ENCODE measurements at regions not wholly inside any gene's neighbourhood (a gene's known extent, or its start where the extent isn't known, plus 50 kb on each side); places are given as distances from the start of the nearest gene placed in this dataset.

DNA sequence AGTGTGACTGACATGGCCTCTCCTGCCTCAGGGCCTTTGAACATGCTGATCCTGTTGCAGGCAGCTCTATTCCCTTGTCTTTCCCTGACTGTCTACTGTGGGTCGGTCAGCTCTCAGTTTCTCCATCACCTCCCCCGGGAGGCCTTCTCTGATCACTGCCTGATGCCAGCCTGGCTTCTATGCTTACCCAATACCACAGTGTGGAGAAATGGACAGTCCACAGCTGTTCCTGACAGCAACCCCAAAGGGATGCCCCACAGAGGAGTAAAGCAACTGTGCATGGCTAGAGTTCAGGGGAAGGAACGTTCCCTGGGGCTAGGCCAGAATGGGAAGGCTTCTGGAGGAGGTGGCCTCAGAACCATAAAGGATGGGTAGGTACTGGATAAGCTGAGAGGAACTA lies 354.3 kb downstream of the MIAT start:
- DNase-seq, result no peak

DNA sequence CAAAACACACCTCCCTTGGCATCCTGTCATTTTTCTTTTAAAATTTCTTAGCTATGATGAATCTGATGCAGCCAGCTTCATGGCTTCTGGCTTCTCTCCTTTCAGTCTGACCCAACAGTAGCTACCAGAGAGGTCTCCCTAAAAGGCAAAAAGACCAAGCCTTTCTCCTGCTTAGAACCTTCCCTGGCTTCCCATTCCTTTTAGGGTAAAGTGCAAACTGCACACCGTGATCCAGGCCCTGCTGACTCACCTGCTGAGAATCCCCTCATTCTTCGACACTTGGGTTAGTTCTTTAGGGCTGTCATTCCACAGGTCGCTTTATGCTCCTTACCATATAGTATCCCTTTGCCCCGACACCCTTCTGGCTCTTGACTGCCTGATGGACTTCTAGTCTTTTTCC lies 362.4 kb downstream of the MIAT start:
- DNase-seq, result no peak

DNA sequence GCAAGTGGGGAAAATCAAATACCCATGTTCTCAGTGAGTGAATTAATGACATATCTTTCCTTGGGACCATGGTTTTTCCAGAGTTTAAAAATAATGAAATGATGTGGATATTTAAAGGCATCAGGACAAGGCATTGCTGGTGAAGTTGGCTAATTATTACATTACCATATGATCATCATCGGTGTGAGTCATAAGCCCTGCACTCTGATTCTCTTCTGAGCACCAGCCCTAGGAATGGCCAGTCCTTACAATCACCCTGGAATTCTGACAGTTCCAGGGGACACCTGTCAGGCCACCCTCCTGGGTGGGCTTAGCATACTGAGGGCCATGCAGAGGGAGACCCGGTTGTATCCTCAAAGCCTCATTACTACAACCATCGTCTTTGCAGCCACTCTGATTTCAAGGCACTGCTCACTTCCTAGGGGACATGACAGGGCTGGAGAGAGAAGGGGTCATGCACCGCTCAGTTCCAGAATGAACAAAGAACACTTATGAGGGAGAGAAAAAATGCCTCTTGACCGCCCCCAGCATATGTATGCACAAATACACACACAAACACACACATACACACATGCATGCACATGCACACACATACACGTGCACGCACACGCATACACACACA lies 365.0 kb downstream of the MIAT start:
- DNase-seq, result no peak

DNA sequence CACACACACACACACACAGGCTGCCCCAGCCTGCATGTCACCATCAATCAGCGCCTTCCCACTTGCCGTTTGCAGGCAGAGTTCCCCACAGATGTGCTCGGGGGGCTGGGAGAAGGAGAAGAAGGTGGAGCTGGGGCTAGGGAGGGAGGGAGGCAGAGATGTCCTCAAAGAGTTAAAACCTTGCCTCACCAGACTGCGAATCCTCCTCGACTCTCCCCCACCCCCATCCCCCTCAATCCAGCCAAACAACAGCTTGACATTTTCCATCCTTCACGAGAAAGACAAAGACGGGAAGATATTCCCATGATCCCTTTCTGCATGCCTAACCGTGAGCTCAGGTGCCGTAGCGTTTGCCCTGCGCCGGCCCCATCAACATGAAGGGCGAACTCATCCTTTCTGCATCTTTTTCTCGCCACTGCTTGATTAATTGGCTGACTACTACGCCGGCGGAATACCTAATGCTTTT lies 365.5 kb downstream of the MIAT start:
- DNase-seq, result no peak

DNA sequence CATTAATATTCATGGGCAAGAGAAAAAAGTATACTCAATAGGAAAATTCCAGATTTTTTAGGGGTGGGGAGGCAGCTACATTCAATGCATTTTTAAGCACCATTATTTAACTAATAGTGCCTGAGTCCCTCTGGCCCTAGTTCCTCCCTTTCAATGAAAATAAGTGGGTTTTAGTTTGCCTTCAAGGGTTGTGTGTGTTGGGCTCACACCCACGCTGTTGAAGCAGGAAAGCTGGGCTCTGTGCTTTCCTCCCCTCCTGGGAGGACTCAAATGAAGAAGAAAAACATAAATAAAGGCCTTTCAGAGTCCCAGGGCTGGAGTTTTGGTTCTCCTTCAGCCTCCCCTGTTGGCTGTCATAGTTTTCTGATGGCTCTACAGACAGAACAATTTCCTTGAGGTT lies 366.2 kb downstream of the MIAT start:
- DNase-seq, result no peak

DNA sequence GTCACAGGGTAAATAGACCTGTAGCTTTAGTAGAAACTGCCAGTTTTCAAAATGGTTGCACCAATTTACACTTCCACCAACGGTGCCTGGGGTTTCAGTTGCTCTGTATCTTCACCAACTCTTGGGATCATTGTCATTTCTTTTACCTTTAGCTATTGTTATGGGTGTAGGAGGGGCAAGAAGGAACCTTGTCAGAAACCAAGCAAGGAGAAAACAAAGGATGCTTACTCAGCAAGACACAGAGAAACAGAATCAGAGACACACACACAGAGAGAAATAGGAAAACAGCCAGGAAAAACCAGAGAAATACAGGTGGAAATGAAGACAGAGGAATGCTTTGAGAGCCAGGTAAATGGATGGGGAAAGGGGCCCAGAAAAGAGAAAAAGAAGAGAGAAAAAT lies 367.6 kb downstream of the MIAT start:
- no peak for DNase-seq

GRCh38 chr22:27028093-27028492 lies 370.7 kb downstream of the MIAT start:
- DNase-seq, result no peak

DNA sequence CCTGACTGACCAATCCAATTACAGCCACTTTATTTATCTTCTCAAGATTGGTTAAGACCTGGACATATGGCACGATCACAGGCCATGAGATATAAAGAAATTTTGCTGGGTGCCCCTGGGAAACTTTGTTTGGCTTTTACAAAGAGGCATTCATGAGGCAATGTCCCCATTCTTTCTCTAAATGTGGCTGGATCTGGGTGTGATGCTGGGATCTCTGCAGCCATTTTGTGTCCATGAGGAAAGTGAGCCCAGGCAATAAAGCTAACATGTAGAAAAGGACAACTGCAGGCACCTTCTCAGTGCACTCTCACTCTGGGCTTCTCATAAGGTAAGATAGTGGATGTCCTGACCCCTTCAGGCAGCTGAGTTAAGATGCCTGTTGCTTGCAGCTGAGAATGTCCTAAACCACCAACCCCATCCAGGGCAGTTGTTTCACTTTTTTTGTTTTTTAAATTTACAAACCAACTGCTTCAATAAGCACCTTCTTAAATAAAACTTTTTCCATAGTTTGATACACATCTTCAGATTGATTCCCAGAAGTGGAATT lies 372.3 kb downstream of the MIAT start:
- no peak for DNase-seq

- peak; percentile 67 for DNase-seq
These were observed 374.8 kb downstream of the MIAT start for GRCh38 chr22:27032091-27032761.

- no peak for DNase-seq
These were observed 384.4 kb downstream of the MIAT start for GRCh38 chr22:27041745-27042310.

GRCh38 chr22:27043262-27043661 lies 385.9 kb downstream of the MIAT start:
- no peak for DNase-seq

DNA sequence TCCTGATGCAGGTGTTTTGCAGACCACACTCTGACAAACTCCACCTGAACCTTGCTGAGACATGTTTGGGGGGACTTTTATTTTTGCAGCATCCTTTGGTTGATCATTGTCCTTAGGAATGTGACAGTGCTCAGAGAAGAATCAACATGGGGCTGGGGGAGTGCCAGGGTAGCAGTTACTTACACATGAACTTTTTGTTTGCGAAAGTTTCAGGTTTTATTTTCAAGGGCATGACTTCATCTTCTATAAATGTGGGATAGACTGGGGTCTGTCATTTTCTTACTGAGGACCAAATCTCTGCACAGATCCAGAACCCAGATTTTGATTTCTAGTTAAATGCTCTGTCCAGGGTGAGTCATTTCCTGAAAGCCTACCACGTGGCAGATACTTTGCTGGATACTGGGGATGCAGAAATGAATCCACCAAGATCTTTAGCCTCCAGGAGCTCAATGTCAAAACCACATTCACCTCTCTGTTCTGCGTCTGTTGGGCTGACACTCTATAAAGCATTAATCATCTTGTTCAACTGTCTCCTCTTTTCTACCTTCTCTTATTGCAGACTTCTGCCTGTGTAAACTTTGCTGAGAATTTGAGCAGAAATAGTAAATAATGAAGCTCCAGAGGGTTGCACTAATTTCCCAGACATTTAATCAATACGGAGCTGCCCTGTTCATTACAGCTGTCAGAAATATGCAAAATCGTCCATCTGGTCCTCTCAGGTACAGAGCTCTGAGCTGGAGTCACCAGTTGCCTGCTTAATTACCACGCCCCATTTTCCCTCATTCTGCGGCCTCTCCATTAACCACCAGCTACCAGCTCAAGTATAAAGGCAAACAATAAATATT lies 387.9 kb downstream of the MIAT start:
- no peak for DNase-seq

DNA sequence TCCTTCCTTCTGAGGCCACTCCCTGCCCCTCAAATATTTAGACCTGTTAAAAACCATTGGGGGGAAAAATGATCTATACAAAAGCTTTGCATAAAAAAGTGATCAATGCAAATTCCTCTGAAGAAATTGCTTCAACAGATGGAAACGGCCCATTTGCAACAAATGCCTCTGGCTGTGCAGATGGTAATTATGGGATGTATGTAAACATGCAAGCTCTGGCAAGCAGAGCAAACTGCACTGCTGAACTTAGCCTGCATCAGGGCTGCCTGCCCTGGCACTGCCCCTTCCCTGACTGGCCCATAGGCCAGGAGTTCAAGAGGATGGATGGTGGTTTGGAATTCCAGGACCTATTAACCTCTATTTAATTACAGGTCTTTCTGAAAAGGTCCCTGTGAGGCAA lies 388.7 kb downstream of the MIAT start:
- no peak for DNase-seq

DNA sequence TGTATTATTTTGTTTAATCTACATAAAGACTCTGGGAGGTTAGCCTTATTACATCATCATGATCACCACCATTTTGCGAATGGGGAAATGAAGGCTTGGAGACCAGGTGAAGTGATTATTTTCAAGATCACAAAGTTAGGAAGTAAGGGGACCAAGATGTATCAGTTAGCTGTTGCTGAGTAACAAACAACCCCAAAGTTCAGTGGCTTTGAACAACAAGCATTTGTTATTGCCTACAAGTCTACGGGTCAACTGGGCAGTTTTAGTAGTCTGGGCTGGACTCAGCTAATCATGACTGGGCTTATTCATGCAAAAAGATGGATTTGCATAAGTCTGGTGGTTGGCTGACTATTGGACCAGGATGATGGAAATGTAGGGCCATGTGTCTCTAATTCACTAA lies 389.2 kb downstream of the MIAT start:
- no peak for DNase-seq

GRCh38 chr22:27050771-27051170 lies 393.4 kb downstream of the MIAT start:
- no peak for DNase-seq

DNA sequence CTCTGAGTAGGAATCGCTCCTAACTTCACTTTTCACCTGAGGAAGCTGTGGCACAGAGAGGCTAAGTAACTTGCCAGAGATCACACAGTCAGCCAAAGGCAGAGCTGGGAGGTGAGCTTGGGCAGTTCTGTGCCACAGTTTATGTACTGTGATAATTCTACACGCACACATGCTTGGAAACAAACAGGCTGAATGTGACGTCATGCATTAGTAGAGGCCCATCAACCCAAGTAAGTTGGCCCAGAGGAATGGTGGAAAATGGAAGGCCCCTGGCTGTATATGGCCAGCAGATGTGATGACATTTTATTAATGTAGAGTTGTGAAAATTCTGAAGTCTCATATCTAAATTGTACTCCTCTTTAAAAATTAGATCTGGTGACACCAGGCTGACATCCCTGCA lies 394.0 kb downstream of the MIAT start:
- no peak for DNase-seq

- no peak for DNase-seq
These were observed 400.3 kb downstream of the MIAT start for GRCh38 chr22:27057717-27058116.

- no peak for DNase-seq
These were observed 402.8 kb downstream of the MIAT start for GRCh38 chr22:27060190-27060589.

DNA sequence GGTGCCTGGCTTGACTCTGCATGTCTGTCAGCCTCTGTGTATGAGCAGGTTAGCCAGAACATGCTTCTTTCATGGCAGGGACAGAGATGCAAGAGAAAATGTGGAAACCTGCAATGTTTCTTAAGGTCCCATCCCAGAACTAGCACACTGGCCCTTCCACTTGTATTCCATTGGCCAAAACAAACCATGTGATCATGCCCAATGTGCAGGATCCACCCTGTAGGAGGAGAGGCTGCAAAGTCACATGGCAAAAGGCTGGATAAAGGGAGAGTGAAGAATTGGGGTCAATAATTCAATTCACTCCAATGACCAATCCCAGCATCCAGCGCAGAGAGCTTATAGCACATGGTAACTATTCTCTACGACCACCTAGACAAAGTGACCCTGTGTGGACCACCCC lies 405.5 kb downstream of the MIAT start:
- DNase-seq, result no peak

GRCh38 chr22:27063406-27063805 lies 406.0 kb downstream of the MIAT start:
- no peak for DNase-seq

- no peak for DNase-seq
These were observed 406.5 kb downstream of the MIAT start for GRCh38 chr22:27063841-27064240.

GRCh38 chr22:27064386-27064785 lies 407.0 kb downstream of the MIAT start:
- no peak for DNase-seq

DNA sequence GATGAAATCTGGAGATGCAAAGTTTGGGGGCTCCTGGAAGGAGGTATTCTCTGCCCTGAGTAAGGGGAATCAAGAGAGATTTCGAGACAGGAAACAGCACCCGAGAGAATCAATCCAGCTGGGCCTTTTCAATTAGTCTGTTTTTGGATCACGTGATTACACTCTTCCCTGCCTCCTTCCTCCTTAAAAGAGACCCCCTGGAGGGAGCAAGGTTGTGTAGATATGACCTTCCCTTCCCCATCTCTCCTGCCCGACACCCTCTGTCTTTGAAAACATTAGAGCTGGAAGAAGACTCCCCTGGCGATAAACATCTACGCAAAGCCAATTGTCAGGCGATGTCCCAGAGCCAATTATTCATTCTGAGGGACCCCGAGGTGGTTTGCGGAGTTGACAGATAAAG lies 407.9 kb downstream of the MIAT start:
- no peak for DNase-seq

Data from occipital lobe (tissue), 1 donor.